ENCODE measurements at regions not wholly inside any gene's neighbourhood (a gene's known extent, or its start where the extent isn't known, plus 50 kb on each side); places are given as distances from the start of the nearest gene placed in this dataset.

- H3K4me3 ChIP-seq (ENCODE audit: low read length) = no peak overlapping the region
- DNase-seq = no peak
- H3K27me3 ChIP-seq (ENCODE audit: control insufficient read depth, insufficient read depth, low read length) = no peaks in the 10 kb centered on the region
- H3K9me3 ChIP-seq (replicated peaks; ENCODE audit: control insufficient read depth, low read depth, low read length) = peaks cover 28% of the 10 kb centered on the region
- 78% methylated on average over 1 of the region's 1 CpG for WGBS (ENCODE audit: insufficient coverage)
- H3K27ac ChIP-seq (ENCODE audit: low read length) = no peak overlapping the region
- no peaks in the 10 kb centered on the region for H3K4me1 ChIP-seq (ENCODE audit: control insufficient read depth, insufficient read depth, low read length)
- H3K36me3 ChIP-seq (ENCODE audit: control insufficient read depth, insufficient read depth, low read length) = no peaks in the 10 kb centered on the region
Measured at GRCh38 chr15:93683651-93684050, 547.7 kb upstream of the MCTP2 start.

DNA sequence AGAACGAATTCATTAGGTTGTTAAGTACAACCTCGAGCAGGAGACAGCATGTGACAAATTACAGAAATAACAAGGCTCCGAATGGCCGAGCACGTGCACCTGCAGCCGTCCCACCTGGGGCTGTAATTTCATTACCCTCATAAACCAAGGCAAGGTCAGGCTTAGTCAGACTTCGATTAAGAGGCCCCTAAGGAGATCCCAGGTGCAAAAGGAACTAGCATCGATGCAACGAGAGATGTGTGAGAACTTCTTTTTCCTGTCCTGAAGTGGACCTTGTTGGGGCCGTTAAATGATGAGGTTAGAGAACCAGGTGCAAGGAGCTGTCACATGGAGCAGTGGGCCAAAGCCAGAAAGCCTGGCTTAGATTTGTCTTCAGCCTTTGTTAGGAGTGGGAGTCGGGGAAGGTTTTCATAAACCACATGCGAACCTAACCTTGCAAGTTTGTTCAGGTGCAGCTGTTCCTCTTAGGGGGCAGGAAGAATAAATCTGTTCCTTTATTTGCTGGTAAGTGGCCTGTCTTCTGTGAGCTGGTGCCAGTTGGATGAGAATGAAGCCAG lies 559.9 kb upstream of the MCTP2 start:
- H3K4me3 ChIP-seq (ENCODE audit: low read length) = no peak overlapping the region
- H3K9me3 ChIP-seq (replicated peaks; ENCODE audit: control insufficient read depth, low read depth, low read length) = no peaks in the 10 kb centered on the region
- 28% methylated on average over 5 of the region's 12 CpGs for WGBS (ENCODE audit: insufficient coverage)
- no peaks in the 10 kb centered on the region for H3K27me3 ChIP-seq (ENCODE audit: control insufficient read depth, insufficient read depth, low read length)
- DNase-seq = peak; percentile 94
- no peaks in the 10 kb centered on the region for H3K36me3 ChIP-seq (ENCODE audit: control insufficient read depth, insufficient read depth, low read length)
- no peaks in the 10 kb centered on the region for H3K4me1 ChIP-seq (ENCODE audit: control insufficient read depth, insufficient read depth, low read length)
- H3K27ac ChIP-seq (ENCODE audit: low read length) = no peak overlapping the region

DNA sequence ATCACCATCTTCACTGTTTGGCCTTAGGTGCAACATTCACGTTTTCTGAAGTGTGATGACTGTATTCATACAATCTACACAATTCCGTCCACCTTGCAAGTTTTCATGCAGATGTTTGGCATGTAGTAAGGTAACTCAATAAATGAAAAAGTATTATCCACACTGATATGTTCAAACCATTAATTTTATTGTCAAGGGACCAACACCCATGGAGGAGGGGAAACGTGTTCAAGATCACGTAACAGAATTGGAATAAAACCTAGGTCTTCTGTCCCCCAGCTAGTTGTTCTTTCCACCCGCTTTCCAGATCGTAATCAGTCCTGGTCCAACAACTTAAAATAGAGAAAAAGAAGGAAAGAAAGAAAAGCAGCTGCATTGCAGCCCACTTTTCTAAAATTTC lies 560.4 kb upstream of the MCTP2 start:
- no peaks in the 10 kb centered on the region for H3K27me3 ChIP-seq (ENCODE audit: control insufficient read depth, insufficient read depth, low read length)
- WGBS (ENCODE audit: insufficient coverage) = 40% methylated on average over 1 of the region's 6 CpGs
- peak; percentile 75 for DNase-seq
- H3K27ac ChIP-seq (ENCODE audit: low read length) = peak overlapping the region; percentile 7
- no peaks in the 10 kb centered on the region for H3K36me3 ChIP-seq (ENCODE audit: control insufficient read depth, insufficient read depth, low read length)
- no peak overlapping the region for H3K4me3 ChIP-seq (ENCODE audit: low read length)
- H3K4me1 ChIP-seq (ENCODE audit: control insufficient read depth, insufficient read depth, low read length) = no peaks in the 10 kb centered on the region
- H3K9me3 ChIP-seq (replicated peaks; ENCODE audit: control insufficient read depth, low read depth, low read length) = no peaks in the 10 kb centered on the region

GRCh38 chr15:93664213-93664956 lies 567.0 kb upstream of the MCTP2 start:
- no peaks in the 10 kb centered on the region for H3K27me3 ChIP-seq (ENCODE audit: control insufficient read depth, insufficient read depth, low read length)
- peaks cover 17% of the 10 kb centered on the region for H3K4me1 ChIP-seq (ENCODE audit: control insufficient read depth, insufficient read depth, low read length)
- peak overlapping the region; percentile 38 for H3K27ac ChIP-seq (ENCODE audit: low read length)
- no peak overlapping the region for H3K4me3 ChIP-seq (ENCODE audit: low read length)
- peaks cover 2% of the 10 kb centered on the region for H3K36me3 ChIP-seq (ENCODE audit: control insufficient read depth, insufficient read depth, low read length)
- H3K9me3 ChIP-seq (replicated peaks; ENCODE audit: control insufficient read depth, low read depth, low read length) = no peaks in the 10 kb centered on the region
- WGBS (ENCODE audit: insufficient coverage) = 0% methylated on average over 2 of the region's 3 CpGs
- DNase-seq = peak; percentile 79

- Histone ChIP-seq H3K36me3 (ENCODE audit: control insufficient read depth, insufficient read depth, low read length) (peaks cover 2% of the 10 kb centered on the region), H3K4me1 (ENCODE audit: control insufficient read depth, insufficient read depth, low read length) (peaks cover 19% of the 10 kb centered on the region), H3K27me3 (ENCODE audit: control insufficient read depth, insufficient read depth, low read length) (no peaks in the 10 kb centered on the region), H3K27ac (ENCODE audit: low read length) (no peak overlapping the region), H3K4me3 (ENCODE audit: low read length) (no peak overlapping the region), H3K9me3 (replicated peaks; ENCODE audit: control insufficient read depth, low read depth, low read length) (no peaks in the 10 kb centered on the region)
- no peak for DNase-seq
- no CpG with 5 or more reads among the region's 1 CpG for WGBS (ENCODE audit: insufficient coverage)
Measured at GRCh38 chr15:93662162-93662885, 569.0 kb upstream of the MCTP2 start.

GRCh38 chr15:93658026-93658816 lies 569.2 kb upstream of the RGMA start:
- no peaks in the 10 kb centered on the region for H3K27me3 ChIP-seq (ENCODE audit: control insufficient read depth, insufficient read depth, low read length)

GRCh38 chr15:93656041-93656440 lies 567.0 kb upstream of the RGMA start:
- Histone ChIP-seq H3K4me1 (ENCODE audit: control insufficient read depth, insufficient read depth, low read length) (peaks cover 2% of the 10 kb centered on the region), H3K27me3 (ENCODE audit: control insufficient read depth, insufficient read depth, low read length) (no peaks in the 10 kb centered on the region), H3K4me3 (ENCODE audit: low read length) (no peak overlapping the region), H3K27ac (ENCODE audit: low read length) (no peak overlapping the region), H3K9me3 (replicated peaks; ENCODE audit: control insufficient read depth, low read depth, low read length) (peaks cover 2% of the 10 kb centered on the region), H3K36me3 (ENCODE audit: control insufficient read depth, insufficient read depth, low read length) (peaks cover 2% of the 10 kb centered on the region)
- DNase-seq = no peak
- WGBS (ENCODE audit: insufficient coverage) = 100% methylated on average over 1 of the region's 2 CpGs

More at GRCh38 chr15:93658026-93658816, 569.2 kb upstream of the RGMA start:
- Histone ChIP-seq H3K4me3 (ENCODE audit: low read length) (no peak overlapping the region), H3K4me1 (ENCODE audit: control insufficient read depth, insufficient read depth, low read length) (peaks cover 2% of the 10 kb centered on the region), H3K27ac (ENCODE audit: low read length) (no peak overlapping the region), H3K9me3 (replicated peaks; ENCODE audit: control insufficient read depth, low read depth, low read length) (no peaks in the 10 kb centered on the region), H3K36me3 (ENCODE audit: control insufficient read depth, insufficient read depth, low read length) (peaks cover 2% of the 10 kb centered on the region)
- 60% methylated on average over 5 of the region's 8 CpGs for WGBS (ENCODE audit: insufficient coverage)
- DNase-seq = peak; percentile 52

DNA sequence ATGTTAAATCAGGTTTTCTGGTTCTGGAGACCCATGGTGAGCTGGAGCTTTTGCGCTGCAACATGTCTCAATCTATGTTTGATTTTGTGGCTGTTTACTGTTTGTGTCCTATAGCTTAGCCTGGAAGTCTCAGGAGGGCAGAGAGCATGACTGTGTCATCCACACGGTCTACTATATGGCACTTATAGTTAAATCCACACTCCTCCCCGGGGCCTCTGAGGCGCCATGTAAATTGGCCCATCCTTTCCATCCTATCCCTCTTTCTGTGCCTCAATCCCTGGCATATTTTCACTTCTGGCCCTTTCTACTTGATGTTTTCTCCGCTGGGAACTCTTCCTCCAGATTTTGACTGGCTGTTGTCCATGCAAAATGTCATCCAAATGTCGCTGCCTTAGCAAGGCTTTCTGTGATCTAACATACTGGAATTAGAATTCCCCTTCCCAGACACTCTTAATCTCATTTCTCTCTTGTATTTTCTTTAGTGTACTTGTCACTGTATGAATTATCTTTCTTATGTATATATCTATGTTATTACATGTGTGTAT lies 560.8 kb upstream of the RGMA start:
- H3K27me3 ChIP-seq (ENCODE audit: control insufficient read depth, insufficient read depth, low read length) = no peaks in the 10 kb centered on the region
- peak overlapping the region; percentile 10 for H3K27ac ChIP-seq (ENCODE audit: low read length)
- no peak overlapping the region for H3K4me3 ChIP-seq (ENCODE audit: low read length)
- 36% methylated on average over 4 of the region's 6 CpGs for WGBS (ENCODE audit: insufficient coverage)
- H3K36me3 ChIP-seq (ENCODE audit: control insufficient read depth, insufficient read depth, low read length) = no peaks in the 10 kb centered on the region
- H3K4me1 ChIP-seq (ENCODE audit: control insufficient read depth, insufficient read depth, low read length) = peaks cover 10% of the 10 kb centered on the region
- peak; percentile 94 for DNase-seq
- H3K9me3 ChIP-seq (replicated peaks; ENCODE audit: control insufficient read depth, low read depth, low read length) = peaks cover 2% of the 10 kb centered on the region

DNA sequence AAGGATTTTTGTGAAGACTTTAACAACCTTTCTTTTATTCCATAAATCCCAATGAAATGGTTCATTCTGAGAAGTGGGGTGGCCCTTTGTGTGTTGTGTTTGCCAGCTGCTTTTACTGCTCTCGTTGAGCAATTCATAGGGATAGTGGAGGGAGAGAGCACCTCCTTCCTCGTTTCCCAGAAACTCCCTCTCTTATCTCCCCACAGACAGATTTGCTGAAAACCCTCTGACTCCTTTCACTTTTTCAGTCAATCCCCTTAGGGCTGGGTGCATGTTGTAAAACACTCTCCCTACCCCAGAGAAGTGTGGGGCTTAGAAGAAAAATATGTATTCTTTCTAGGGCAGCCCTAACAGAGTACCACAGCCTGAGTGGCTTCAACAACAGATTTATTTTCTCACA lies 557.2 kb upstream of the RGMA start:
- WGBS (ENCODE audit: insufficient coverage) = no CpG with 5 or more reads among the region's 2 CpGs
- Histone ChIP-seq H3K4me1 (ENCODE audit: control insufficient read depth, insufficient read depth, low read length) (peaks cover 12% of the 10 kb centered on the region), H3K27me3 (ENCODE audit: control insufficient read depth, insufficient read depth, low read length) (no peaks in the 10 kb centered on the region), H3K36me3 (ENCODE audit: control insufficient read depth, insufficient read depth, low read length) (no peaks in the 10 kb centered on the region), H3K27ac (ENCODE audit: low read length) (no peak overlapping the region), H3K9me3 (replicated peaks; ENCODE audit: control insufficient read depth, low read depth, low read length) (no peaks in the 10 kb centered on the region), H3K4me3 (ENCODE audit: low read length) (no peak overlapping the region)
- DNase-seq = no peak

Measured in muscle of leg (tissue), 3 donors.